HG02588 (cell line): ENCODE measurements at regions not wholly inside any gene's neighbourhood (a gene's known extent, or its start where the extent isn't known, plus 50 kb on each side); places are given as distances from the start of the nearest gene placed in this dataset.

ENCODE experiments used
- ATAC-seq: cut with Tn5 transposase; IDR thresholded peaks from one replicate; pipeline ENCODE4 v1.9.1; 2021; ENCODE audit warnings: mild to moderate bottlenecking, moderate library complexity; ENCODE audit not compliant: unreplicated experiment

GRCh38 chr21:28266061-28266460 lies 726.6 kb downstream of the LTN1 start:
- no peak for ATAC-seq

GRCh38 chr21:28263974-28264373 lies 728.7 kb downstream of the LTN1 start:
- ATAC-seq: no peak

- ATAC-seq: no peak
These were observed 731.4 kb downstream of the LTN1 start for GRCh38 chr21:28261298-28261697.

- no peak for ATAC-seq
These were observed 735.4 kb downstream of the LTN1 start for GRCh38 chr21:28257276-28257675.

GRCh38 chr21:28256837-28257236 lies 735.8 kb downstream of the LTN1 start:
- ATAC-seq: no peak

GRCh38 chr21:28256420-28256831 lies 736.3 kb downstream of the LTN1 start:
- ATAC-seq: no peak

- ATAC-seq: no peak
These were observed 738.7 kb downstream of the LTN1 start for GRCh38 chr21:28253961-28254360.

GRCh38 chr21:28253338-28253737 lies 739.3 kb downstream of the LTN1 start:
- no peak for ATAC-seq

- no peak for ATAC-seq
These were observed 739.7 kb downstream of the LTN1 start for GRCh38 chr21:28252928-28253327.

- no peak for ATAC-seq
These were observed 741.7 kb downstream of the LTN1 start for GRCh38 chr21:28250946-28251345.

GRCh38 chr21:28247454-28248020 lies 745.1 kb downstream of the LTN1 start:
- no peak for ATAC-seq

GRCh38 chr21:28240586-28240985 lies 752.1 kb downstream of the LTN1 start:
- ATAC-seq: no peak

- no peak for ATAC-seq
These were observed 753.3 kb downstream of the LTN1 start for GRCh38 chr21:28239340-28239739.

- ATAC-seq: no peak
These were observed 755.0 kb downstream of the LTN1 start for GRCh38 chr21:28237661-28238060.

GRCh38 chr21:28235169-28235895 lies 757.3 kb downstream of the LTN1 start:
- no peak for ATAC-seq

- ATAC-seq: no peak
These were observed 758.4 kb downstream of the LTN1 start for GRCh38 chr21:28234326-28234725.

- no peak for ATAC-seq
These were observed 759.0 kb downstream of the LTN1 start for GRCh38 chr21:28233536-28234220.

GRCh38 chr21:28230559-28230958 lies 762.1 kb downstream of the LTN1 start:
- ATAC-seq: no peak

GRCh38 chr21:28229814-28230213 lies 762.9 kb downstream of the LTN1 start:
- ATAC-seq: no peak

GRCh38 chr21:28228636-28228995 lies 764.1 kb downstream of the LTN1 start:
- ATAC-seq: no peak

GRCh38 chr21:28227881-28228635 lies 764.6 kb downstream of the LTN1 start:
- ATAC-seq: no peak

GRCh38 chr21:28226563-28226962 lies 766.1 kb downstream of the LTN1 start:
- no peak for ATAC-seq
